GM21529 (cell line): ENCODE measurements at regions not wholly inside any gene's neighbourhood (a gene's known extent, or its start where the extent isn't known, plus 50 kb on each side); places are given as distances from the start of the nearest gene placed in this dataset.
A peak's percentile ranks its signal among the peaks of the same experiment; 100 is the strongest.
"Not testable (repeated sequence)": the region's sequence is repeated elsewhere in the genome, so short reads cannot be mapped to it uniquely, and the experiment has no call there.

ENCODE experiments used
- ATAC-seq: cut with Tn5 transposase; IDR thresholded peaks from one replicate; pipeline ENCODE4 v1.9.1; 2021; ENCODE audit not compliant: unreplicated experiment

DNA sequence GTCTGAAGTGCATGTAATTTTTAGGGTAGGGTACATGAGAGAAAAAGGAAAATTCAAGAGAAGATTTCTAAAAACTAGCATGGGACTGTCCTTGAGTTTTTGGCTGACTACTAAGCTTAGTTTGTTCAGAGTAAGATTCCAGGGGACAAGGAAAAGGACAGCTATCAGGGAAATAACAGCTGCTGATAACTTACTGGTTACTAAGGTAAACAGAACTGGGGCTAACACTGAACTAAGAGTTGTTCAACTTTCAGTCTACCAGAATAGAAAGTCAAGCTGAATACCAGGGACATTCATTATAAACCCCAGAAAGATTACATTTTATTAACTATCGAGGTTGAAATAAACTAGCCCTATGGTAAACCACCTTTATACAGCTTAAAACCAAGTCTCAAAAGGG, 261.8 kb upstream of the CYRIA start:
- no peak for ATAC-seq

DNA sequence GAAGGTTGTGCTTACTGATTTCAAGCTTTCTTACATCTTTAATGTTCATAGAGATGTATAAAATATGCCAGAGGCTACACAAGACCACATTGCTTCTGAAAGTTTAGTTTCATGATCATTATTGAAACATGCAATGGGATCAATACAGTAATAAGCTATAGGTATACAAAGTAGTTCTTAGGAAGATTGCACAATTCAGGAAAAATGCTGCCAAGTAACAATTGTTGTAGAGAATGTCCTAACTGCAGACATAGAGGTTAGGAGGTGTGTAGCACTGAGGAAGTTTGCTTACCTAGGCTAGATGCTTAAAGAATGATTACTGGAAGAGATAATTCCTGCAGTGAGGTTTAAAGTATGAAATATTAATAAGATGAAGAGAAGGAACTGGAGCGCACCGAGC, 259.5 kb upstream of the CYRIA start:
- ATAC-seq = no peak

DNA sequence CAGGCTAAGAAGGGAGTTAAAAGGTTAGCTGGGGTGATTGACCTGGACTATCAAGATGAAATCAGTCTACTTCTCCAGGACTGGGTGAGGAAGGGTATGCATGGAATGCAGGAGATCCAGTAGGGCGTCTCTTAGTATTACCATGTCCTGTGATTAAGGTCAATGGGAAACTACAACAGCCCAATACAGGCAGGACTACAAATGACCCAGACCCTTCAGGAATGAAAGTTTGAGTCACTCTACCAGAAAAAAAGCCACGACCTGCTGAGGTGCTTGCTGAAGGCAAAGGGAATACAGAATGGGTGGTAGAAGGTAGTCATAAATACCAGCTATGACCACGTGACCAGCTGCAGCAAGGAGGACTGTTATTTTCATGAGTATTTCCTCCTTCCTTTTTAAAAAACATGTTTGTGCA, 249.7 kb upstream of the CYRIA start:
- not testable (repeated sequence) for ATAC-seq

DNA sequence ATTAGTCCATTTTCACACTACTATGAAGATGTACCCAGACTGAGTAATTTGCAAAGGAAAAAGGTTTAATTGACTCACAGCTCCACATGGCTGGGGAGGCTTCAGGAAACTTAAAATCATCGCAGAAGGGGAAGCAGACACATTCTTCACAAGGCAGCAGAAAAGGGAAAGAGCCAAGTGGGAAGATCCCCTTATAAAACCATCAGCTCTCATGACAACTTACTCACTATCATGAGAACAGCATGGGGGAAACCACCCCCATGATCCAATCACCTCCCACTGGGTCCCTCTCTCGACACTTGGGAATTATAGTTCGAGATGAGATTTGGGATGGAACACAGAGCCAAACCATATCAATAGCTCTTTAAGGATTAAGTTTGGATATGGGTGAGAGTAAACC, 246.1 kb upstream of the CYRIA start:
- no peak for ATAC-seq

DNA sequence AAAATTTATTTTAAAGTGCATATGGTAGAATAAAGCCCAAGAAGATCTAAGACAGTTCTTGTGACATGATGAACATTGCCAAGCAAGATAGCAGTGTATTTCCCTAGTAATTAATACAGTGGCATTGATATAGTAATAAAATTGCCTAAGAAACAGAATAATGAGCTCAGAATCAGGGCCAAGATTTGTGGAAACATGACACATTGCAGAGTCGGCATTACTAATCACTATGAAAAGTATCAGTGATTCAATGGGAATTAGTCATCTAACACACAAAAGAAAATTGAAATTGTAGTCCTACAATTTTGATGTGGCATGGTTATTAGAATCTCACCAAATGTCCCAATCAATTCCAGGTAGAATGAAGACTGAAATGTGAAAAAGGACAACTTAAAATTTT, 243.0 kb upstream of the CYRIA start:
- no peak for ATAC-seq

DNA sequence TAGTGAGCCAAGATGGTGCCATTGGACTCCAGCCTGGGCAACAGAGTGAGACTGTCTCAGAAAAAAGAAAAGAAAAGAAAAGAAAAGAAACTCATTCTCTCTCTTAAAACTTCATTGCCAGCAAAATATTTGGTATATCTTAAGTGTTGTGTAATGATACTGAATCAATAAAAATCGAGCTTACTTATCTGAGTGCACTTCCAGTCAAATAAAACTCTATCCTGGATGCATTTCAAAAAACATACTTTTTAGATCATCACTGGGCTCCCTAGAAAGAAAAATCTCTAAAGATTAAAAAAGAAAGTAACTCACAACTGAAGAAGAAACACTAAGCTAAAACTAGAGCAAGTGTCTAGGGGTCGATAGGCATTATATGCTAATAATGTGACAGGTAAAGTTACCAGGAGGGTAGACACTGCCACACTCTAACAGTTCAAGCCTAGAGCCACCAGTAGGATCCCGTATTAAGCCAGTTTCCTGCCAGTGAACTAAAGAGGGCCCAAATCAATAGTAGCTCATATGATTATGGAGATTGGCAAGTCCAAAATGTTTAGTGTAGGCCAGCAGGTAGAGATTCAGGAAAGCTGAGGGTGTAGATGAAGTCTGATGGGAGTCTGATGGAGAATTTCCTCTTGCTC, 242.1 kb upstream of the CYRIA start:
- no peak for ATAC-seq

DNA sequence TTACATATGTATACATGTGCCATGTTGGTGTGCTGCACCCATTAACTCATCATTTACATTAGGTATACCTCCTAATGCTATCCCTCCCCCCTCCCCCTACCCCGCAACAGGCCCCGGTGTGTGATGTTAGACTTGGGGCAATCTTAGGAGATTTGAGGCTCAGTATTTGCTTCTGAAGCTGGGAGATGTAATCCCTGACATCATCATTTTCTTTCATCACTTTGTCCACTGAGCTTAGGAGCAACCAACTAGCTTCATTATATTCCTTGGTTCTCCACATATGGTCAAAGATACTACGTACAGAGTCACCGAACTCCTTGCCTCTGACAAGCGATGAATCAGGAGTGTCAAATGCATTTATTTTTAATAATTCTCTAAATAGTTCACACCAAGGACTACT, 239.7 kb upstream of the CYRIA start:
- ATAC-seq = not testable (repeated sequence)

DNA sequence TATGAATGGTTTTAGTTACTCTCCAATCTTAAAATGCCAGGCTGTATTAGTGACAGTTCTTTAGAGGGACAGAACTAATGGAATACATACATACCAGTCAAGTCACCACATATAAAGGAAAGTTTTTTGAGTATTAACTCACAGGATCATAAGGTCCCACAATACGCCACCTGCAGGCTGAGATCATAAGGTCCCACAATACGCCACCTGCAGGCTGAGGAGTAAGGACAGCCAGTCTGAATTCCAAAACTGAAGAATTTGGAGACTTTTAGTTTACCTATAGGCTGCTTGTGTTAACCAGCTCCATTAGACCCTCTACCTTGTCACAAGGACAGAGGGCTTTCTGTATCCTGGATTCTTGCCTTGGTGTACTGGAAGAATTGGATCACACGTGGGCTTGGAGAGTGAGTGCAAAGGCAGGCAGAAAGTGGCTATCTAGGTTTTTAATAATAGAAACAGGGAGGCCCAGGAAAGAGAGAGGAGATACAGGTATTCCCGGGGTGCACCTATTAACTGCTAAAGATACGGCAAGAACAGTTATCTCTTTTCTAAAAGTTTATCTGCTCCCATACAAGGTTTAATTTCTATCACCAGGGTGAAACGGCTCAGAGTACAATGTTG, 234.9 kb upstream of the CYRIA start:
- ATAC-seq = peak; percentile 91

DNA sequence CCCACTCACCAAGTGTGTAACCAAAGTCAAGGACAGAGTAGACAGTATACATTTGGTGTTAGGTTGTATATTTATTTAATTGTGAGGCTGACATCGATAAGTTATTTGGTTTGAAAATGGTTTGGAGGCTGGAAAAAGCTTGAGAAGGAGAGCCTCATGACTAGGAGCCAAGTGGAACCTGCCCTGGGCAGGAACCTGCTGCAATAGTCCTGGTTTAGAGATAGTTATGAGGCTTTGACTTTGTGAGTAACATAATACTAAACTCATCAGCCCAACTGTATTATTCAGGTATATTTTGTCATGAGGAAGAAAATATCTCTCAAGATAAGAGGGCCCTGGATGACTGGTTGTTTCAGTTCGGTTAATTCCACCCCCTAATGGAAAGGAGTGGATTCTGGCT, 234.3 kb upstream of the CYRIA start:
- ATAC-seq = no peak

DNA sequence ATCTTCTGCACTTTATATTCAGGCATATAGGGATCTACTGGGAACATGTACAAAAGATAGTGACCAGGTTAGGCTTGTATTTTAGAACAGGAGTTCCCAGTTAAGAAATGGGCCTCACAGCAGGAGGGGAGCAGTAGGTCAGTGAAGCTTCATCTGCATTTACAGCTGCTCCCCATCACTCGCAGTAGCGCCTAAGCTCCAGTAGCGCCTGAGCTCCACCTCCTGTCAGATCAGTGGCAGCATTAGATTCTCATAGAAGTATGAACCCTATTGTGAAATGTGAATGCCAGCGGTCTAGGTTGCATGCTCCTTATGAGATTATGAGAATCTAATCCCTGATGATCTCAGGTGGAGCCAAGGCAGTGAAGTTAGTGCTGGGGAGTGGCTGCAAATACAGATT, 224.4 kb upstream of the CYRIA start:
- no peak for ATAC-seq

DNA sequence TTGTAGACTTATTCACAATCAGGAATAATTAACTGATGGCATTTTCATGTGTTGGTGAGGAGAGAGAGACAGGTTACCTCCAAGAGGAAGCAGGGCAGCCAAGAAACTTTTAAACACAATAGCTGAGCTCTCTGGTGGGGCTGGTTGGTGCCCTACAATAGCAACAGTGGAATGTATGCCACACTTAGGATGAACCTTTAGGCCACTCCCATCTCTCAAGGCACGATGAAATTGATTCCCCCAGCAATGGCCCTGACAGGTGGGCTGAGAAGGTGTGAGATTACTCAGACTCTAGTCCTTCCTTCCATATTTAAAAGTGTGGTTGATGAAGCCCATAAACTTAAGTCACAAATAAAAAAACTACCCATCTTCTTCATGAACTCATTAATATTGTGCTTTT, 219.4 kb upstream of the CYRIA start:
- no peak for ATAC-seq

DNA sequence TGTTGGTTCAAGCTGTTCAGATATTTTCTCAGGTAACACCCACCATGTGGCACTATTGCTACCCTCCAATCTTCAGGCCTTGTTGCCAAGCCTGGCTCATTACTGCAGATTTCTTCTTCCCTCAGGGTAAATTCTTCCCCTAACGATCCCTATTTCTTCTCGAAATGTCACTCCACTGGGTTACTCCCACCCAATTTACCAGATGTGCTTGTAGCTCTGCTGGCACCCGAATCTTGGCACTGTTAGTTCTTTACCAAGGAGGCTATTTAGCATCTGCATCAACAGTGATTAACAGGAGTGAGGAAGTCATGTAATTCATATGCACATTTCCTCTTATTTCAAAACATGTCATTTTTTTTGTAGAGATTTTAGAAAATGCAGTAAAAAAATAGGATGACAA, 217.1 kb upstream of the CYRIA start:
- ATAC-seq = no peak

DNA sequence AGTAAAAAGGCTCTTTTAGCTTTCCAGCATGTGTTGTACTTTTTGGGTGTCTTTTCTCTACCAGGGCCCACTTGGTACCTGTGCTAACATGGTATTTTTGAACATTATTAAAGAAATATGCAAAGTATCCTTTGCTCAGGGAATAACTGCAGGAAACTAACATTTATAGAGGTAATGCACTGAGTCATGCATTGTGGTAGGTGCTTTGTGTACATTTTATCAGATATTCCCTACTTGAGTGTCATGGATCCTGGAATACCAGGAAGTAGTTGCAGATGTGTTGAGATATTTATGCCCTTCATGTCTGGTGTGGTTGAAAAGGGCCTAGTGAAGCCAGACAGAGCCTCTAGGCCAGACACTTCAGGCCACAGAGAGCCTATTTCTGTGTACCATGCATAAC, 215.5 kb upstream of the CYRIA start:
- no peak for ATAC-seq

DNA sequence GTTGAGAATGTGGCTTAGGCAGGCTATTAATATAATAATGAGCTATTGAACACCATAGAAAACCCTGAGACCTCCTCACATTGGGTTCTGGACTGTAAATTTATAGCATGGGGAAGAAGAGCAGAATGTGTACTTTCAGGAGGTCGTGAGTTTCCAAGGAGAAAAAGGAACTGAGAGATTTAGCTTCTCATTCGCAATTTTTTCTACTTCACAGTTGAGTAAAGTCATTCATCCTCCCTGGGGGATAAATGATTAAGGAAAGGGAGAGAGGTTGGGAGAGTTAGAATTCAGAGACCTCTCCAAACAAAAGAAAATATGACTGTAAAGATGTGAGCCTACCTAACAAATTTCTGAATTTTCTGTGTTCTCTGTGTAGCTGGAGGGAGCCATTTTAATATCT, 205.8 kb upstream of the CYRIA start:
- ATAC-seq = no peak

DNA sequence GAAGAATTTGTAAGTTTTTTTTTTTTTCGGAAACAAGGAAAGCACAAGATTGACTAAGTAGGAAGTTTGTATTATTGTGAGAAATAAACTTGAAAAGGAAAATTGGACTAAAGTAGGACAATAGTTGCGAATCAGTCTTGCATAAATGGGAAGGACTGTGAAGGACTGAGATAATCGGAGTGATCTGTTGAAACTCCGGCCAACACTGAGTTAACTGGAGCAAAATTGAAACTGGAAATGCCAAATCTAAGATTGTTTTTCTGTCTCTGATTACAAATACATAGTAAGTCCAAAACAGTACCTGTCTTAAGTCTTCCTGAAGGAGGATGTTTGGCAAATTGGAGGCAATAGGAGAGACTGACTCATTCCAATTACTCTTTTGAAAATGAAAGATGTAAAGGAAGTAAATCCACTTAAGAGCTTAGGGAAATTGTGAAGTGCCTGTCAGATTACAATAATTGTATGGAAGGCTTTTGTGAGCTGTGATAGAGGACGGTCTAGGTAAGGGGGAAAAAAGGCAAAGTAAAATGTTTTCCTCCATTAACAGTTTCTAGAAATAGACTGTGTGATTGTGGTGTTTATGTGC, 204.9 kb upstream of the CYRIA start:
- no peak for ATAC-seq

DNA sequence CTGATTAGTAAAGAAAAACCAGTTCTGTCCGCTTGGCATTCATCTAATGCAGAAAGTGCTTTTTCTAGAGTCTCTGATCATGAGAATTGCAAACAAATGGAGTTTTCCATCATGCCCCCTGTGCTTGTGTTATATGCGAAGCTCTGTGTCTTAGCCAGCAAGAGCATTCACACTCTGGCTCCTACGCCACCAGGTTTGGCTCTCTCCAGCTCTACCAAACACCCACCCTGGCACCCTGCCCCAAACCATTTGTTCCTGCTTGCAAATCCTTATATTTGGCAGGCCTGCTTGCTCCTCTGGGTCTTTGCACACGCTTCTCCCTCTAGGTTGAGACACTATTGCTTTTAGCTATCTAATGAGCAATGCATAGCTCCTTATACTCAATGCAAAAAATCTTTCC, 204.1 kb upstream of the CYRIA start:
- no peak for ATAC-seq

DNA sequence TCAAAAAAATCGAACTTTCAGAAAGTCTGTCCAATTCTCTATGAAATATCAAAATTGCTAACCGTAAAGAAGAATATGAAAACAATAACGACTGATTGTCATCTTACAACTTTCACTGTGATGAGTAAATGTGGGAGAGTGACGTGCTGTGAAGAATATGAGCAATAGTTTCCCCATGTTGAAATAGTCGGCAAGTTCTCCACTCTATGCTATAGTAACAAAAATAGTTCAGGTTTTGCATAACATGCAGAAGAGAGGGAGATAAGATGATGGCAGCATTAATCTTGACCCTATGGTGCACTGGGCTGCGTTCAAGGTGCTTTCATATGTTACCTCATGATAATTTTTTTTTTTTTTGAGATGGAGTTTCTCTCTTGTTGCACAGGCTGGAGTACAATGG, 196.8 kb upstream of the CYRIA start:
- no peak for ATAC-seq

DNA sequence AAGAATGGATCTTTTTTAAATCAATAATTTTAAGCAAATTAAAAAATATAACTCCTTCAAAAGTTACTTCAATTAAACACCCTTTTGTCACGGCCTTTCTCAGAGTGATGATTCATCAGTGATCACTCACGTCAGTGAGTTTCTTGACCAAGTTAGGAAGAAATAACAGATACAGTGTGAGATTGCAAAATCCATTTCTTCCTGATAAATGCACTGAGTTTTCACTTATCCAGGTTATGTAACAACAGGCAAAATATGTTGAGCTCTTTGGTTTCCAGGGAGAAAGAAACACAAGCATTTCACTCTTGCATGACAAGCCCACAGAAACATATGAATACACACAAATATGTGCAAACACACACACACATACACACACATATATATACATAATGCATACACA, 195.9 kb upstream of the CYRIA start:
- no peak for ATAC-seq

DNA sequence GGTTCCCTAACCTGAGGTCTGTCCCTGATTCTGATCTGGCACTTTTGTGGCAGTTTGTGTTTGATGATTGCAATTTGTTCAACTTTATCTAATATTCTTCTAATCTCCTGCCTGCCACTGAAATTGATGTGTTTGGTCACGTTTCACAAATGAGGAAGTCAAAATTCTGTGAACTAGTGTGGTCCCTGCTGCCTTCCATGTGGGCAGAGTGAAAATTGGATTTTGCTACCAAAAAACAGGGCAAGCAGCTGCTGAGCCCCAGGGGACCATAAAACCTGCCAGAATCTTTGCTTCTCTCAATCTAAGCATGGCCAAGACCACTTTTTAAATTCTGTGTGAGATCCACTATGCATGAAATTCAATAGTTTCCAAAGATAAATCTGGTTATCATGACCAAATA, 195.5 kb upstream of the CYRIA start:
- no peak for ATAC-seq

DNA sequence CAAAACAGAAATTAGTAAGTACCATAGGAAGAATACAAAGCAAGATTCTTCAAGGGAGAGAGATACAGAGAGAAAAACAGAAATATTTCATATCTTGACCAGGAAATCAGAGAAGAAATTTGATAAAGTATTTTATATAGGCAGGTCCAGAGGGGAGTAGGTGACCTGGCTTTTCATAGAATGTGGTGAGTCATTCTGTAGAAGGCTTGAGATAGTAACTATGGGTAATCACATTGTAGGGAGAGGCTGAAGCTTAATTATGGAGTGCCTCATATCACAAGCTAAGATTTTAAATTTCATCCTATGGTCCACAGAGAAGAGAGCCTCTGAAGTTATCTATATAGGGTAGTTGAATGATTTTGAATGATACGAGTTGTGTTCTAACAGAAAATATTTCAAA, 195.0 kb upstream of the CYRIA start:
- no peak for ATAC-seq

DNA sequence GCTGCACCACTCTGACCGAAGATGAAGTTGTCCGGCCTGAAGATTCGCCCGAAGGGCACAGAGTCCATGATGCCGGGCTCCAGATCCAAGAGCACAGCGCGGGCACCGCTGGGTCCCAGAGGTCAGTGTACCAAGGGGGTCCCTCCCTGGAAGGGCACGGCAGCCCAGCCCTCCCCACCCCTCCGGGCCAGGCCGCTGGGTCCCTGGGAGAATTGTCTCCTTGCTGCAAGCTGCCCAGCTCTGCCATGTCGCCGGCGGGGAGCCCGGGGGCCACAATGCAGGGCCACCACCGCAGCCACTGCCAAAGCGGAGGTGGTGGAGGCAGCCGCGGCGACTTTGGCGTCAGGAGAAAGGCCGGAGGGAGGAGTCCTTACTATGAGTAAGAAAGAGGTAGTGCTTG, 189.5 kb upstream of the CYRIA start:
- ATAC-seq = no peak

DNA sequence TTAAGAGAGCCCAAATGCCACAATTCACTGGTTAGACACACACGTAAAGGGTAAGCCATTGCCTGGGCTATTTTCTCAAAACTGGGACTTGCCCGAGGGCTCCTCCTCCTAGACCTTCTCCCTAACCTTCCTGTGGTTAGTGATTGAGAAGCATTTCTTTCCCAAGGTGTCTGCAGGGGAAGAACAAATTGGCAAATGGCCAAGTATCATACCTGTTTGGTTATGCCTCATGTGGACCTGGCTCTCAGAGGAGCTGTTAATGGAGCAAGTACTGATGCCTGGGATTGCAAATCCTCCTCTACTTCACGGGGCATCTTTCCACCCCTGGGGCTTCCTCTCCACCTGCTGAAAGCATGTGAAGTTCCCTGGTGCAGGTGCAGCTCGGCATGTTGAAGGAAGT, 187.5 kb upstream of the CYRIA start:
- no peak for ATAC-seq

DNA sequence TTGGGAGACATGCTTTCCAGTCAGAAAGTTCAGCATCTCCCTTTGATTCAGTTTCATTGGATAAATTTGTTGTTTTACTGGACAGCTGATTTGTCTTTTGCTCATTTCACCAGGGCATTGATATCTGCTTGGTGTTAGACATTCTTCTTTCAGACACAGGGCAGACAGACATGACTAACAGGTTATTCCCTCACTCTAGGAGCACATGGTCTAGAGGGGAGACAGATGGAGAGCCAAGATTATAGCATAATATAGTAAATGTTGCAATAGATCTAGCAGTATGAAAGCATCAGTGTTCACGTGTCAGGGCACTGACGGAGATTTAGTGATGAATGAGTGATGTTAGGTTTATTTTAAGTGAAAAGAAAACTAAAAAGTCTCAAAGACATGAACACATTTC, 187.0 kb upstream of the CYRIA start:
- ATAC-seq = no peak
